Natural killer cell treated with Interleukin-12 subunit alpha and Interleukin-12 subunit beta and Interleukin-15 and Interleukin-18, amount 100 ng/mL, for 72 hours (primary cell): ENCODE measurements at regions not wholly inside any gene's neighbourhood (a gene's known extent, or its start where the extent isn't known, plus 50 kb on each side); places are given as distances from the start of the nearest gene placed in this dataset.

ENCODE experiments used
- ATAC-seq, 2 donors: fragments of 150-1000 bp; cut with Tn5 transposase in 1 of 2; sonication (Bioruptor Pico), chemical (Tn5 transposase) in 1 of 2; 2 replicates each; pipeline ENCODE4 v1.10.0; 2021
- DNase-seq: peaks from one replicate; pipeline ENCODE4 v3.0.0; 2022; ENCODE audit warnings: low spot score
- H3K27ac Mint-ChIP-seq, 2 donors: 1 replicate in 1 of 2; 2 replicates in 1 of 2; pipeline ENCODE4 v1.8.0; 2022; ENCODE audit warnings: mixed read lengths in 2 of 2, mild to moderate bottlenecking in 1 of 2, moderate library complexity in 1 of 2
- H3K27me3 Mint-ChIP-seq, 2 donors: 1 replicate in 1 of 2; 2 replicates in 1 of 2; pipeline ENCODE4 v1.8.0; 2022; ENCODE audit warnings: mixed read lengths in 2 of 2
- H3K36me3 Mint-ChIP-seq: one replicate; pipeline ENCODE4 v1.8.0; 2022; ENCODE audit warnings: mixed read lengths
- H3K4me1 Mint-ChIP-seq, 2 donors: 1 replicate in 1 of 2; 2 replicates in 1 of 2; pipeline ENCODE4 v1.8.0; 2022; ENCODE audit warnings: low read depth in 2 of 2, mixed read lengths in 2 of 2, mild to moderate bottlenecking in 1 of 2
- H3K4me3 Mint-ChIP-seq: one replicate; pipeline ENCODE4 v1.8.0; 2022; ENCODE audit warnings: mixed read lengths
- H3K9me3 Mint-ChIP-seq: 2 replicates; pipeline ENCODE4 v1.8.0; 2022; ENCODE audit warnings: mixed read lengths

- Mint-ChIP-seq H3K4me3 (no peak overlapping the region), H3K4me1 (no peaks in the 10 kb centered on the region), H3K9me3 (no peaks in the 10 kb centered on the region), H3K27ac (no peak overlapping the region), H3K36me3 (no peaks in the 10 kb centered on the region), H3K27me3 (no peaks in the 10 kb centered on the region)
- ATAC-seq = no peak
- no peak for DNase-seq
These were observed 1241.5 kb downstream of the BRD1 start for GRCh38 chr22:48585916-48586798.

GRCh38 chr22:48584170-48584569 is 1243.5 kb downstream of the BRD1 start:
- no peaks in the 10 kb centered on the region for H3K27me3 Mint-ChIP-seq
- no peak for ATAC-seq
- no peaks in the 10 kb centered on the region for H3K36me3 Mint-ChIP-seq
- H3K4me3 Mint-ChIP-seq = no peak overlapping the region
- H3K27ac Mint-ChIP-seq = no peak overlapping the region
- H3K9me3 Mint-ChIP-seq = no peaks in the 10 kb centered on the region
- H3K4me1 Mint-ChIP-seq = no peaks in the 10 kb centered on the region
- DNase-seq = no peak

GRCh38 chr22:48581796-48582469 is 1245.7 kb downstream of the BRD1 start:
- Mint-ChIP-seq H3K4me1 (no peaks in the 10 kb centered on the region), H3K9me3 (no peaks in the 10 kb centered on the region), H3K4me3 (no peak overlapping the region), H3K36me3 (no peaks in the 10 kb centered on the region), H3K27me3 (peaks cover 6% of the 10 kb centered on the region in 2 donors), H3K27ac (no peak overlapping the region)
- ATAC-seq (no peak), DNase-seq (no peak)

GRCh38 chr22:48581205-48581766 is 1246.4 kb downstream of the BRD1 start:
- H3K27ac Mint-ChIP-seq = no peak overlapping the region
- no peak for DNase-seq
- H3K4me3 Mint-ChIP-seq = no peak overlapping the region
- ATAC-seq = no peak
- no peaks in the 10 kb centered on the region for H3K9me3 Mint-ChIP-seq
- H3K27me3 Mint-ChIP-seq = peaks cover 6% of the 10 kb centered on the region in 2 donors
- no peaks in the 10 kb centered on the region for H3K4me1 Mint-ChIP-seq
- no peaks in the 10 kb centered on the region for H3K36me3 Mint-ChIP-seq

GRCh38 chr22:48580481-48580970 is 1247.1 kb downstream of the BRD1 start:
- Mint-ChIP-seq H3K4me1 (no peaks in the 10 kb centered on the region), H3K36me3 (no peaks in the 10 kb centered on the region), H3K27ac (no peak overlapping the region), H3K9me3 (no peaks in the 10 kb centered on the region), H3K4me3 (no peak overlapping the region), H3K27me3 (peaks cover 6% of the 10 kb centered on the region in 2 donors)
- no peak for DNase-seq
- ATAC-seq = peak in 1 of 2 donors; percentile 22

DNA sequence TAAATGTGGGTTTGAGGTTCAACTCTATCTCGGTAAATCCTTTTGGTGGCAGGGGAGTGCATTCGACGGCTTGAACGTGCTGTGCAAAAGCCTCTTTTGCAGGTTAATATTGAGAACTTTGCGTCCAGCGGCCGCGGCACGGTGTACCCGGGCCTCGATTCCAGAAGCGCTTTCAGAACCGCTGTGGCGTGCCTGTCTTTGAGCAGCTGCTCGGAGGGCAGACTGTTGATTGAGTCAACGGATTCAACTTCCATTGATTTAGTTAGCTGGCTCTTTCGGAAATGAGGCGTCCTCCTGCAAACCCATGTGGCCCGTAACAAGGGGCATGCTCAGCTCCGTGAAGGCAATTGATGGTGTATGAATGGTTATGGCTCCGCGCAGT is 1247.8 kb downstream of the BRD1 start:
- H3K27ac Mint-ChIP-seq = no peak overlapping the region
- ATAC-seq (no peak), DNase-seq (no peak)
- H3K27me3 Mint-ChIP-seq = peaks cover 6% of the 10 kb centered on the region in 2 donors
- no peak overlapping the region for H3K4me3 Mint-ChIP-seq
- no peaks in the 10 kb centered on the region for H3K9me3 Mint-ChIP-seq
- no peaks in the 10 kb centered on the region for H3K36me3 Mint-ChIP-seq
- H3K4me1 Mint-ChIP-seq = no peaks in the 10 kb centered on the region

DNA sequence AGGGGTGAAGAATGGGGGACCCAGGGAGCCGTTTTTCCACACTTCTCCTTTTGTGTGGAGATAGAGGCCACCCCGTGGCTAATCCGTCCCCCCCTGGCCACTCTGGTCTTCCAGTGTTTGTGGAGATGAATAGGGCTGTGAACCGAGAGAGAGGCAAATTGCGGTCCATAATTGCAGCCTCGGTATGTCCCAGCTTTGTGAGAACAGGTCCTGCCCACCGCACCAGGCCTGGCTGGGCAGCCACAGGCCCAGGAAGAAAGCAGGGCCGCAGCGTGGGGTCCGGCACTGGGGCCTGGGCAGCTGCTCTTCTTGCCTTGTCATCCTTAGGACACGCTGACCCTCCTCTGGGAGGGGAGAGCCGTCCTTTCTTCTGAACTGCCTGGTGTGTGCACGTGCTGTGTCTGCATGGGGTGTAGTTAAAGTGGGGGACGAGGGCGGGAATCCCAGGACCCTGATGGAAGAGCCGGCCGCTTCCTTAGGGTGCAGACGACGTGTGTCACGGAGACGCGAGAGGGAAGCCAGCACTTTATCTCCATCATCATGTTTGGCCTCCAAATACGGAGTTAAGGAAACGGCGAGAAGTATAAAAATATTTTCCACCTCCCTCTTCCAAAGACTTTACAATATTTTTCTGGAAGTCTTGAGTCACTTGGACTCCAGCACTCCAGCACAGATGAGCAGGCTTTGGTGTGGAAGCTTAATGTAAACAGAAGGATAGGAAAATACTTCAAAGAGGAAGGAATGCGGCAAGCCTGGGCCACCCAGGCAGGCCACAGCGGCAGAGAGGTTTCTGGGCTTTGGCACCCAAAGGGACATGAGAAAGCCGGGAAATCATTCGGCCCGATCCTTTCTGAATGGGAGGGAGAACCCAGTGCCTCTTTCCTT is 1248.4 kb downstream of the BRD1 start:
- DNase-seq = no peak
- no peak overlapping the region for H3K27ac Mint-ChIP-seq
- peaks cover 0 to 2% of the 10 kb centered on the region in 2 donors for H3K4me1 Mint-ChIP-seq
- H3K27me3 Mint-ChIP-seq = peaks cover 10% of the 10 kb centered on the region in 2 donors
- no peaks in the 10 kb centered on the region for H3K36me3 Mint-ChIP-seq
- no peaks in the 10 kb centered on the region for H3K9me3 Mint-ChIP-seq
- ATAC-seq = no peak
- no peak overlapping the region for H3K4me3 Mint-ChIP-seq

DNA sequence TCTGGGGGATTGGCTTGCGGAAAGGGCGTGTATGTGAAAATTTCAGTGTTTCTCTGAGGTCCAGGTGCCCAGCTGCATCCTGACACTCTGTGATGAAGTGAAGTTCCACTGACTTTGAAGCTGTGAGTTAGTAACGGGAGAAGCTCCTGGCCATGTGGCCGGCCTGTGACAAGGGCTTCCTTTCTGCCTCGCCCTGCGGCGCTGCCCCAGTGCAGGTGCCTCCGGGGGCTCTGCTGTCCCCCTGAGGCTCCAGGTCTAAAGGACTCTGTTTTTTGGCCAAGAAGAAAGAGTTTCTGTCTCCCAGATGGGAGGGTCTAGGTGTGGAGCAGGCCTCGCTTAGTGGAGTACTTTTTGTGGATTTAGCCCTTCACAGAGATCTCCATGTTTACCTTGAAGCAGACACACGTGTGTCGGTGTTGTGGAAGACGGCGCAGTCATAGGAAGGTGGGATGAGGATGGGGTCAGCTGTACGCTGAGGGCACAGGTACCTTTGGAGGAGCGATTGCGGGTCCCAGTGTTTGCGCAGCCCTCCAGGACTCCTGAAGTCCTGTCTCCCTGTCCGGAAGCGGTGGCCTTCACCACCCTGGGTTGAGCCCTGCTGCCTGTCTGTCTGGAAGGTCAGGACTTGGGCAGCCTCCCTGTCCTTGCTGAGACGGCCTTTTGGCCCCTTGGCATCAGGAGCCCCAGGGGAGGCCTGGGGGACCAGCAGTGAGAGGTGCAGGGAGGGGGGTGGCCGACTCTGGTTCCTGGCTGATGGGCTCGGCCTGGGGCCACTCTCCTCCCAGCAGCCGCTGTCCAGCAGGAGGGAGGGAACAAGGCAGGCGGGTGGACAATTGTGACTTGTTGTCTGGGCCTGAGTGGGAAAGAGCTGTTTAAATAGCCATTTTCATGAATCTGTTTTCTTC is 1249.3 kb downstream of the BRD1 start:
- H3K4me1 Mint-ChIP-seq = peaks cover 0 to 2% of the 10 kb centered on the region in 2 donors

GRCh38 chr22:48577691-48578090 is 1250.0 kb downstream of the BRD1 start:
- no peak for ATAC-seq
- no peak overlapping the region for H3K27ac Mint-ChIP-seq

More for the DNA sequence above, 1249.3 kb downstream of the BRD1 start:
- Mint-ChIP-seq H3K27ac (no peak overlapping the region), H3K36me3 (no peaks in the 10 kb centered on the region), H3K4me3 (no peak overlapping the region), H3K27me3 (peaks cover 19% of the 10 kb centered on the region in 2 donors), H3K9me3 (no peaks in the 10 kb centered on the region)
- ATAC-seq (no peak), DNase-seq (no peak)

DNA sequence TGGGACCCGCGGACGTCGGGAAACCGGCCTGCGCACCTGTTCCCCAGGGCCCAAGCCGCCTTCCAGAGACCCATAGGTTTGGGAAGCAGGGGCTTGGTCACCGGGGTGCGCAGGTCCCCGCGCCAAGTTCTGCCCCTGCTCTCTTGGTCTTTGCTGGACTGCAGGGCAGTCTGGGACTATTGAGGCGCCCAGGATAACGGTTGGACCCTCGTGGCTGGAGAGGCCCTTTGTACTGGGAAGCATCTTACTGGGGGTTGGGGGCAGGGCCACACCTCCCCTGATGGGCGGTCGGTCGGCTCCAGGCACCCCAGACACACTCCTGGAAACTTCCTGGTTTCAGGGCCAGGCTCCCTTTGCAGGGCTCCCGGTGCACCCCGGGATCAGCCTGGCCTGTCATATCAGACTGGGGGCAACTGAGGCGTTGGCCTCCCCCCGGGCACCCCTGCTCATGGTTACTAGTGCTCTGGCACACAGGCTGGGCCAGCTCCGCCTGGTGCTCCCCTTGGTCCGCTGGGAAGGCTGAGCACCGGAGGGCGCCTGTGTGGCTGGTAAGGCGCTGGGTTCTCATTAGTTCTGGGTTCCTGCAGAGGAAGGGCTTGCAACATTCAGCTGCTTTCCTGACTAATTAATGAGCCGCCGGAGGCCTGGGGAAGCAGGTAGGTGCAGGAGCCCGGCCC is 1250.5 kb downstream of the BRD1 start:
- Mint-ChIP-seq H3K27me3 (peaks cover 24 to 28% of the 10 kb centered on the region in 2 donors), H3K9me3 (no peaks in the 10 kb centered on the region), H3K27ac (no peak overlapping the region), H3K4me1 (peaks cover 0 to 2% of the 10 kb centered on the region in 2 donors), H3K4me3 (no peak overlapping the region), H3K36me3 (peaks cover 5% of the 10 kb centered on the region)
- DNase-seq (no peak), ATAC-seq (no peak)

More at GRCh38 chr22:48577691-48578090, 1250.0 kb downstream of the BRD1 start:
- no peak for DNase-seq
- H3K9me3 Mint-ChIP-seq = no peaks in the 10 kb centered on the region
- no peak overlapping the region for H3K4me3 Mint-ChIP-seq
- H3K27me3 Mint-ChIP-seq = peaks cover 21 to 23% of the 10 kb centered on the region in 2 donors
- H3K4me1 Mint-ChIP-seq = peaks cover 0 to 2% of the 10 kb centered on the region in 2 donors
- peaks cover under 1% of the 10 kb centered on the region for H3K36me3 Mint-ChIP-seq

DNA sequence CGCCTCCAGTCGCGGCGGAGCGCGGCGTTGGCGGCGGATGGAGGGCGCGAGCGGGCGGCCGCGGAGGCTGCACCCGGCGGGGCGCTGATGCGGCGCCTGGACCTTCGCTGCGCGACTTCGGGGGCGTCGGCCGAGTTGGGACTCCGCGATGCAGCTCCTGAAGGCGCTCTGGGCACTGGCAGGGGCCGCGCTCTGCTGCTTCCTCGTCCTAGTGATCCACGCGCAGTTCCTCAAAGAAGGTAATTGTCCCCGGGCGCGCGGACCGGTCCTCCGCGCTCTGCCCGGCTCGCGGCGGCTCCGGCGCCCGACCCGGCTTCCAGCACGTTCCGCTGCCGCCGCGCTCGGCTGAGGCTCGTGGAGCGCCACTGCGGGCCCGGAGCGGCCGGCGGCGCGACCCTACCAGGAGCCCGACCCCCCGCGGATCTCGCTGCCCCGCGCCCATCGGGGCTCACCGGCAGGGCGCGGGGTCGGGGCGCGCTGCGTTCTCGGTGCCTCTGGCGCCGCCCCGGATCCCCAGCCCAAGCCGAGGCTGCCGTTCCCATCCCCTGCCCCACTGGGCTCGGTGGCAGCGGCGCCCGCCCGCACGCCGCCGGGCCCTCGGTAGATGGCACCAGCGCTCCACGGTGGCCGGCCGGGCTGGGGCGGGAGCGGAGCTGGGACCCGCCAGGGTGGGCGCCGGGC is 1251.2 kb downstream of the BRD1 start:
- no peak for DNase-seq

More for the DNA sequence above, 1251.2 kb downstream of the BRD1 start:
- H3K36me3 Mint-ChIP-seq = peaks cover 11% of the 10 kb centered on the region
- no peak overlapping the region for H3K27ac Mint-ChIP-seq
- H3K4me1 Mint-ChIP-seq = peaks cover 0 to 2% of the 10 kb centered on the region in 2 donors
- H3K9me3 Mint-ChIP-seq = no peaks in the 10 kb centered on the region
- H3K27me3 Mint-ChIP-seq = peaks cover 27 to 35% of the 10 kb centered on the region in 2 donors
- no peak overlapping the region for H3K4me3 Mint-ChIP-seq
- ATAC-seq = no peak
